H9 (cell line): ENCODE measurements at regions not wholly inside any gene's neighbourhood (a gene's known extent, or its start where the extent isn't known, plus 50 kb on each side); places are given as distances from the start of the nearest gene placed in this dataset.

Source experiments
- DNase-seq: peaks from one replicate; pipeline ENCODE4 v3.0.0-alpha.2; 2017
- H2AFZ ChIP-seq: one replicate; pipeline ENCODE4 v1.6.1; 2013; ENCODE audit warnings: mild to moderate bottlenecking, low read length, control low read depth, moderate library complexity
- H2AK5ac ChIP-seq: 2 replicates; pipeline ENCODE4 v1.6.1; 2013; ENCODE audit warnings: low read length, control low read depth, mixed read lengths; ENCODE audit not compliant: insufficient read length
- H2BK120ac ChIP-seq: one replicate; pipeline ENCODE4 v1.6.1; 2013; ENCODE audit warnings: low read depth, mild to moderate bottlenecking, low read length, control low read depth, inconsistent platforms; ENCODE audit not compliant: poor library complexity, severe bottlenecking
- H2BK12ac ChIP-seq: 2 replicates; pipeline ENCODE4 v1.6.1; 2013; ENCODE audit warnings: low read length, control low read depth, mixed read lengths, low read depth; ENCODE audit not compliant: insufficient read length
- H2BK15ac ChIP-seq: 2 replicates; pipeline ENCODE4 v1.6.1; 2013; ENCODE audit warnings: low read depth, low read length, control low read depth
- H2BK20ac ChIP-seq: one replicate; pipeline ENCODE4 v1.6.1; 2013; ENCODE audit warnings: low read depth, mild to moderate bottlenecking, low read length, control low read depth, inconsistent platforms; ENCODE audit not compliant: poor library complexity, severe bottlenecking
- H2BK5ac ChIP-seq: 2 replicates; pipeline ENCODE4 v1.6.1; 2013; ENCODE audit warnings: low read length, control low read depth, mixed read lengths; ENCODE audit not compliant: insufficient read length
- H3K14ac ChIP-seq: 2 replicates; pipeline ENCODE4 v1.6.1; 2013; ENCODE audit warnings: low read length, control low read depth; ENCODE audit not compliant: insufficient read depth
- H3K18ac ChIP-seq: 2 replicates; pipeline ENCODE4 v1.6.1; 2013; ENCODE audit warnings: low read depth, mild to moderate bottlenecking, mixed read lengths, low read length, control low read depth; ENCODE audit not compliant: insufficient read length
- H3K23ac ChIP-seq: 2 replicates; pipeline ENCODE4 v1.6.1; 2013; ENCODE audit warnings: low read length, control low read depth, mixed read lengths, low read depth; ENCODE audit not compliant: insufficient read length
- H3K23me2 ChIP-seq: 2 replicates; pipeline ENCODE4 v1.6.1; 2013; ENCODE audit warnings: low read depth, mild to moderate bottlenecking, mixed read lengths, low read length, control low read depth; ENCODE audit not compliant: insufficient read length, poor library complexity, severe bottlenecking
- H3K27ac ChIP-seq: 2 replicates; pipeline ENCODE4 v1.5.1; 2013; ENCODE audit warnings: low read length, control low read depth, mixed read lengths, low read depth; ENCODE audit not compliant: insufficient read length
- H3K27me3 ChIP-seq: 2 replicates; pipeline ENCODE4 v1.6.1; 2013; ENCODE audit warnings: low read length, control low read depth, inconsistent platforms; ENCODE audit not compliant: insufficient read depth
- H3K4ac ChIP-seq: 2 replicates; pipeline ENCODE4 v1.6.1; 2013; ENCODE audit warnings: low read depth, mild to moderate bottlenecking, control low read depth, inconsistent platforms, low read length, moderate library complexity
- H3K4me1 ChIP-seq: 2 replicates; pipeline ENCODE4 v1.6.1; 2013; ENCODE audit warnings: low read length, control low read depth, inconsistent platforms; ENCODE audit not compliant: insufficient read depth
- H3K4me2 ChIP-seq: 2 replicates; pipeline ENCODE4 v1.6.1; 2013; ENCODE audit warnings: low read length, control low read depth, mixed read lengths; ENCODE audit not compliant: insufficient read length, insufficient read depth
- H3K56ac ChIP-seq: 2 replicates; pipeline ENCODE4 v1.6.1; 2013; ENCODE audit warnings: low read depth, mild to moderate bottlenecking, mixed read lengths, low read length, control low read depth; ENCODE audit not compliant: insufficient read length
- H3K79me1 ChIP-seq: 2 replicates; pipeline ENCODE4 v1.6.1; 2013; ENCODE audit warnings: low read depth, mild to moderate bottlenecking, moderate library complexity, low read length, control low read depth, inconsistent platforms; ENCODE audit not compliant: insufficient read depth, poor library complexity, severe bottlenecking
- H3K79me2 ChIP-seq: 2 replicates; pipeline ENCODE4 v1.6.1; 2013; ENCODE audit warnings: low read length, control low read depth, inconsistent platforms; ENCODE audit not compliant: insufficient read depth
- H3K9ac ChIP-seq: 2 replicates; pipeline ENCODE4 v1.6.1; 2013; ENCODE audit warnings: low read length, control low read depth, mixed read lengths; ENCODE audit not compliant: insufficient read length; ENCODE audit errors: extremely low read depth
- H3K9me3 ChIP-seq: one replicate; pipeline ENCODE4 v1.6.1; 2013; ENCODE audit warnings: low read depth, low read length, inconsistent platforms; ENCODE audit not compliant: control insufficient read depth
- H3T11ph ChIP-seq: one replicate; pipeline ENCODE4 v1.6.1; 2013; ENCODE audit warnings: mild to moderate bottlenecking, low read length, control low read depth, inconsistent platforms
- H4K20me1 ChIP-seq: one replicate; pipeline ENCODE4 v1.6.1; 2013; ENCODE audit not compliant: control insufficient read depth, insufficient read length, insufficient read depth
- H4K5ac ChIP-seq: 2 replicates; pipeline ENCODE4 v1.6.1; 2013; ENCODE audit warnings: low read depth, mild to moderate bottlenecking, mixed read lengths, low read length, control low read depth; ENCODE audit not compliant: insufficient read length
- H4K8ac ChIP-seq: replicated peaks from 2 replicates; pipeline ENCODE4 v1.6.1; 2013; ENCODE audit warnings: low read length, control low read depth, mixed read lengths, low read depth; ENCODE audit not compliant: insufficient read length
- H4K91ac ChIP-seq: 2 replicates; pipeline ENCODE4 v1.6.1; 2013; ENCODE audit warnings: low read depth, mild to moderate bottlenecking, moderate library complexity, mixed read lengths, low read length, control low read depth; ENCODE audit not compliant: insufficient read length
- H3K27ac Mint-ChIP-seq, 3 experiments: 2 replicates in 2 of 3; 3 replicates in 1 of 3; pipeline ENCODE4 v1.8.0; 2020 to 2021; ENCODE audit warnings: mixed read lengths in 3 of 3, mild to moderate bottlenecking in 1 of 3, moderate library complexity in 1 of 3
- H3K27me3 Mint-ChIP-seq: 2 replicates; pipeline ENCODE4 v1.8.0; 2021; ENCODE audit warnings: low read depth, mild to moderate bottlenecking, moderate library complexity, mixed read lengths
- H3K36me3 Mint-ChIP-seq, 3 experiments: 2 replicates in 2 of 3; 3 replicates in 1 of 3; pipeline ENCODE4 v1.8.0; 2020 to 2021; ENCODE audit warnings: low read depth in 3 of 3, mixed read lengths in 3 of 3; ENCODE audit not compliant: insufficient read depth in 1 of 3
- H3K4me1 Mint-ChIP-seq, 2 experiments: 2 replicates each; pipeline ENCODE4 v1.8.0; 2020; ENCODE audit warnings: mixed read lengths in 2 of 2
- H3K4me3 Mint-ChIP-seq, 2 experiments: 2 replicates in 1 of 2; 3 replicates in 1 of 2; pipeline ENCODE4 v1.8.0; 2020 to 2021; ENCODE audit warnings: mild to moderate bottlenecking in 2 of 2, mixed read lengths in 2 of 2, moderate library complexity in 1 of 2
- H3K9me3 Mint-ChIP-seq, 2 experiments: 2 replicates in 1 of 2; 3 replicates in 1 of 2; pipeline ENCODE4 v1.8.0; 2020; ENCODE audit warnings: mild to moderate bottlenecking in 2 of 2, mixed read lengths in 2 of 2, moderate library complexity in 1 of 2
- WGBS: extraction: QIAGEN DNeasy Blood & Tissue Kit; methylation state at CpG from one replicate; pipeline ENCODE4 v1.1.7; 2013; ENCODE audit warnings: missing lambda C conversion rate, low lambda C conversion rate, mixed read lengths; ENCODE audit not compliant: insufficient read length; ENCODE audit errors: extremely low coverage; 5-methylcytosine and 5-hydroxymethylcytosine counted together
- TF ChIP-seq, protein P1 (sequence below): fragments of 200-600 bp; sonication (generic); conservative IDR thresholded peaks from 3 replicates; pipeline ENCODE4 v1.8.0; 2021; ENCODE audit warnings: antibody characterized with exemption, mild to moderate bottlenecking

- no peaks in the 10 kb centered on the region for H3K4me1 ChIP-seq
- no peak overlapping the region for H3K56ac ChIP-seq
- H3K9me3 Mint-ChIP-seq: no peaks in the 10 kb centered on the region
- H3K36me3 Mint-ChIP-seq: no peaks in the 10 kb centered on the region
- H4K8ac ChIP-seq: no peak overlapping the region
- H4K20me1 ChIP-seq: no peaks in the 10 kb centered on the region
- no peak overlapping the region for H2BK120ac ChIP-seq
- H4K5ac ChIP-seq: no peak overlapping the region
- no peaks in the 10 kb centered on the region for H3K23me2 ChIP-seq
- TF ChIP-seq, protein P1, sequence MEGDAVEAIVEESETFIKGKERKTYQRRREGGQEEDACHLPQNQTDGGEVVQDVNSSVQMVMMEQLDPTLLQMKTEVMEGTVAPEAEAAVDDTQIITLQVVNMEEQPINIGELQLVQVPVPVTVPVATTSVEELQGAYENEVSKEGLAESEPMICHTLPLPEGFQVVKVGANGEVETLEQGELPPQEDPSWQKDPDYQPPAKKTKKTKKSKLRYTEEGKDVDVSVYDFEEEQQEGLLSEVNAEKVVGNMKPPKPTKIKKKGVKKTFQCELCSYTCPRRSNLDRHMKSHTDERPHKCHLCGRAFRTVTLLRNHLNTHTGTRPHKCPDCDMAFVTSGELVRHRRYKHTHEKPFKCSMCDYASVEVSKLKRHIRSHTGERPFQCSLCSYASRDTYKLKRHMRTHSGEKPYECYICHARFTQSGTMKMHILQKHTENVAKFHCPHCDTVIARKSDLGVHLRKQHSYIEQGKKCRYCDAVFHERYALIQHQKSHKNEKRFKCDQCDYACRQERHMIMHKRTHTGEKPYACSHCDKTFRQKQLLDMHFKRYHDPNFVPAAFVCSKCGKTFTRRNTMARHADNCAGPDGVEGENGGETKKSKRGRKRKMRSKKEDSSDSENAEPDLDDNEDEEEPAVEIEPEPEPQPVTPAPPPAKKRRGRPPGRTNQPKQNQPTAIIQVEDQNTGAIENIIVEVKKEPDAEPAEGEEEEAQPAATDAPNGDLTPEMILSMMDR: no peak
- peaks cover 0 to 5% of the 10 kb centered on the region in 2 experiments; a peak in 1 of 4 replicates for H3K4me1 Mint-ChIP-seq
- H3K27ac ChIP-seq: no peak overlapping the region
- no CpG with 5 or more reads among the region's 20 CpGs for WGBS
- H3K27me3 Mint-ChIP-seq: peaks cover 6% of the 10 kb centered on the region
- no peaks in the 10 kb centered on the region for H3K27me3 ChIP-seq
- H4K91ac ChIP-seq: no peak overlapping the region
- no peak for DNase-seq
- H2BK20ac ChIP-seq: no peak overlapping the region
- H2BK12ac ChIP-seq: no peak overlapping the region
- H3K18ac ChIP-seq: no peak overlapping the region
- H3K14ac ChIP-seq: no peak overlapping the region
- no peak overlapping the region for H3T11ph ChIP-seq
- no peaks in the 10 kb centered on the region for H3K79me1 ChIP-seq
- no peak overlapping the region for H2AFZ ChIP-seq
- no peak overlapping the region for H3K9ac ChIP-seq
- no peak overlapping the region for H2BK5ac ChIP-seq
- no peak overlapping the region for H3K27ac Mint-ChIP-seq
- no peaks in the 10 kb centered on the region for H3K9me3 ChIP-seq
- H3K4me2 ChIP-seq: no peak overlapping the region
- no peak overlapping the region for H3K23ac ChIP-seq
- H3K79me2 ChIP-seq: no peaks in the 10 kb centered on the region
- no peak overlapping the region for H2BK15ac ChIP-seq
- H3K4me3 Mint-ChIP-seq: no peak overlapping the region
- H2AK5ac ChIP-seq: no peak overlapping the region
- no peak overlapping the region for H3K4ac ChIP-seq
Observed at GRCh38 chr22:48883211-48883960, 944.3 kb downstream of the BRD1 start.
